Endodermal cell (in vitro differentiated cells): ENCODE measurements at regions not wholly inside any gene's neighbourhood (a gene's known extent, or its start where the extent isn't known, plus 50 kb on each side); places are given as distances from the start of the nearest gene placed in this dataset.

Source experiments
- DNase-seq: peaks from one replicate; pipeline ENCODE4 v3.0.0-alpha.2; 2017
- H3K27ac ChIP-seq: 2 replicates; pipeline ENCODE4 v1.5.1; 2013; ENCODE audit warnings: mild to moderate bottlenecking, low read depth, low read length, moderate library complexity
- H3K27me3 ChIP-seq: 2 replicates; pipeline ENCODE4 v1.6.1; 2013; ENCODE audit warnings: mild to moderate bottlenecking, low read length, moderate library complexity; ENCODE audit not compliant: insufficient read depth, control insufficient read depth, poor library complexity, severe bottlenecking
- H3K36me3 ChIP-seq: 2 replicates; pipeline ENCODE4 v1.7.0; 2013; ENCODE audit warnings: mild to moderate bottlenecking, low read length, moderate library complexity; ENCODE audit not compliant: control insufficient read depth, insufficient read depth
- H3K4me1 ChIP-seq: one replicate; pipeline ENCODE4 v1.7.0; 2013; ENCODE audit warnings: low read length; ENCODE audit not compliant: control insufficient read depth, insufficient read depth
- H3K4me3 ChIP-seq: 2 replicates; pipeline ENCODE4 v1.5.1; 2013; ENCODE audit warnings: mild to moderate bottlenecking, low read length, moderate library complexity
- H3K9ac ChIP-seq: 2 replicates; pipeline ENCODE4 v1.6.1; 2013; ENCODE audit warnings: mild to moderate bottlenecking, low read length, moderate library complexity; ENCODE audit not compliant: poor library complexity, severe bottlenecking; ENCODE audit errors: extremely low read depth
- H3K9me3 ChIP-seq: 2 replicates; pipeline ENCODE4 v1.6.1; 2013; ENCODE audit warnings: mild to moderate bottlenecking, low read length, moderate library complexity; ENCODE audit not compliant: control insufficient read depth
- H3K27ac Mint-ChIP-seq: 2 replicates; pipeline ENCODE4 v1.8.0; 2020; ENCODE audit warnings: mixed read lengths
- H3K27me3 Mint-ChIP-seq: 2 replicates; pipeline ENCODE4 v1.8.0; 2021; ENCODE audit warnings: mild to moderate bottlenecking, mixed read lengths; ENCODE audit not compliant: insufficient read depth
- H3K36me3 Mint-ChIP-seq: 2 replicates; pipeline ENCODE4 v1.8.0; 2020; ENCODE audit warnings: low read depth, mixed read lengths
- H3K4me1 Mint-ChIP-seq: 2 replicates; pipeline ENCODE4 v1.8.0; 2020; ENCODE audit warnings: mixed read lengths
- H3K4me3 Mint-ChIP-seq: 2 replicates; pipeline ENCODE4 v1.8.0; 2020; ENCODE audit warnings: mild to moderate bottlenecking, moderate library complexity, mixed read lengths
- H3K9me3 Mint-ChIP-seq: 2 replicates; pipeline ENCODE4 v1.8.0; 2020; ENCODE audit warnings: mild to moderate bottlenecking, mixed read lengths
- WGBS, 2 experiments: methylation state at CpG; one replicate each; pipeline versions ENCODE4 v1.1.5 to v1.1.7; 2013; ENCODE audit warnings: missing lambda C conversion rate in 2 of 2, mixed read lengths in 1 of 2; ENCODE audit not compliant: insufficient coverage in 1 of 2, insufficient read length in 1 of 2; 5-methylcytosine and 5-hydroxymethylcytosine counted together
- TF ChIP-seq, protein P1 (sequence below): fragments of 200-600 bp; sonication (generic); conservative IDR thresholded peaks from 2 replicates; pipeline ENCODE4 v1.5.0; 2021; ENCODE audit warnings: antibody characterized with exemption, mild to moderate bottlenecking

GRCh38 chr6:112786801-112787200, 439.7 kb downstream of the RFPL4B start:
- Mint-ChIP-seq H3K36me3 (no peaks in the 10 kb centered on the region), H3K9me3 (no peaks in the 10 kb centered on the region), H3K4me3 (no peak overlapping the region), H3K27ac (no peak overlapping the region), H3K27me3 (no peaks in the 10 kb centered on the region), H3K4me1 (no peaks in the 10 kb centered on the region)
- no peak for DNase-seq
- Histone ChIP-seq H3K27ac (no peak overlapping the region), H3K4me3 (no peak overlapping the region), H3K36me3 (no peaks in the 10 kb centered on the region), H3K9ac (no peak overlapping the region), H3K27me3 (no peaks in the 10 kb centered on the region), H3K9me3 (no peaks in the 10 kb centered on the region), H3K4me1 (no peaks in the 10 kb centered on the region)
- WGBS, 2 experiments, result 93 to 96% methylated on average over 2 of the region's 2 CpGs
- TF ChIP-seq, protein P1, sequence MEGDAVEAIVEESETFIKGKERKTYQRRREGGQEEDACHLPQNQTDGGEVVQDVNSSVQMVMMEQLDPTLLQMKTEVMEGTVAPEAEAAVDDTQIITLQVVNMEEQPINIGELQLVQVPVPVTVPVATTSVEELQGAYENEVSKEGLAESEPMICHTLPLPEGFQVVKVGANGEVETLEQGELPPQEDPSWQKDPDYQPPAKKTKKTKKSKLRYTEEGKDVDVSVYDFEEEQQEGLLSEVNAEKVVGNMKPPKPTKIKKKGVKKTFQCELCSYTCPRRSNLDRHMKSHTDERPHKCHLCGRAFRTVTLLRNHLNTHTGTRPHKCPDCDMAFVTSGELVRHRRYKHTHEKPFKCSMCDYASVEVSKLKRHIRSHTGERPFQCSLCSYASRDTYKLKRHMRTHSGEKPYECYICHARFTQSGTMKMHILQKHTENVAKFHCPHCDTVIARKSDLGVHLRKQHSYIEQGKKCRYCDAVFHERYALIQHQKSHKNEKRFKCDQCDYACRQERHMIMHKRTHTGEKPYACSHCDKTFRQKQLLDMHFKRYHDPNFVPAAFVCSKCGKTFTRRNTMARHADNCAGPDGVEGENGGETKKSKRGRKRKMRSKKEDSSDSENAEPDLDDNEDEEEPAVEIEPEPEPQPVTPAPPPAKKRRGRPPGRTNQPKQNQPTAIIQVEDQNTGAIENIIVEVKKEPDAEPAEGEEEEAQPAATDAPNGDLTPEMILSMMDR, result no peak

- no peaks in the 10 kb centered on the region for H3K36me3 ChIP-seq
- TF ChIP-seq, protein P1, result no peak
These were observed 440.2 kb downstream of the RFPL4B start for GRCh38 chr6:112787371-112787770.

DNA sequence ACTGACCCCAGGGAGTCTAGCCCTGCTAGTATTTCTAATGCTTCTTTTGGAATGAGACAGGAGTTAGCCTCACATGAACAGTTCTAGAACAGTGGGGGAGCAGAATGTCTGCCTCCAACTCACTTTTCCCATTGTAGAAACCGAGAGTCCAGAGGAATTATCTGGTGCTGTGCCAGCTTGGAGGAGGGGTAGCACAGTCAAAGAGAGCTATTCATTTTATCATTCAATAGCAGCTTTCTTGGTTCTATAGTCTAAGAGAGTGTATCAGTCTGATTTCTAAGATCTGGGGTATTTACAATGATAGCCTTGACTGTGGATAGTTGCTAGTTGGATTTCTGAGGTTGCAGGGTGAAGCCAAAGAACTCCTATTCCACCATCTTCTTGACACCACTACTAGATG, 448.2 kb downstream of the RFPL4B start:
- Mint-ChIP-seq H3K27me3 (peaks cover 20% of the 10 kb centered on the region), H3K9me3 (no peaks in the 10 kb centered on the region), H3K36me3 (no peaks in the 10 kb centered on the region), H3K4me1 (no peaks in the 10 kb centered on the region), H3K4me3 (no peak overlapping the region), H3K27ac (no peak overlapping the region)
- WGBS, 2 experiments, result 73% methylated on average over 1 of the region's 1 CpG; no CpG with 5 or more reads in 1 of the 2 experiments
- Histone ChIP-seq H3K36me3 (no peaks in the 10 kb centered on the region), H3K27ac (no peak overlapping the region), H3K4me3 (no peak overlapping the region), H3K27me3 (no peaks in the 10 kb centered on the region), H3K4me1 (no peaks in the 10 kb centered on the region), H3K9ac (no peak overlapping the region), H3K9me3 (no peaks in the 10 kb centered on the region)
- no peak for DNase-seq
- TF ChIP-seq, protein P1, result no peak

More at GRCh38 chr6:112787371-112787770, 440.2 kb downstream of the RFPL4B start:
- H3K4me3 Mint-ChIP-seq, result no peak overlapping the region
- no peaks in the 10 kb centered on the region for H3K9me3 Mint-ChIP-seq
- H3K27ac Mint-ChIP-seq, result no peak overlapping the region
- Histone ChIP-seq H3K4me3 (no peak overlapping the region), H3K27ac (no peak overlapping the region), H3K9ac (no peak overlapping the region), H3K4me1 (no peaks in the 10 kb centered on the region), H3K27me3 (no peaks in the 10 kb centered on the region), H3K9me3 (no peaks in the 10 kb centered on the region)
- H3K27me3 Mint-ChIP-seq, result no peaks in the 10 kb centered on the region
- H3K4me1 Mint-ChIP-seq, result no peaks in the 10 kb centered on the region
- H3K36me3 Mint-ChIP-seq, result no peaks in the 10 kb centered on the region
- WGBS, 2 experiments, result 90% methylated on average over 6 of the region's 6 CpGs; no CpG with 5 or more reads in 1 of the 2 experiments
- no peak for DNase-seq
